Dermis blood vessel endothelial cell (primary cell): ENCODE measurements at regions not wholly inside any gene's neighbourhood (a gene's known extent, or its start where the extent isn't known, plus 50 kb on each side); places are given as distances from the start of the nearest gene placed in this dataset.
A peak's percentile ranks its signal among the peaks of the same experiment; 100 is the strongest.
"Not testable (repeated sequence)": the region's sequence is repeated elsewhere in the genome, so short reads cannot be mapped to it uniquely, and the experiment has no call there.

Source experiments
- DNase-seq: peaks from one replicate; pipeline ENCODE4 v3.0.0; 2010

DNA sequence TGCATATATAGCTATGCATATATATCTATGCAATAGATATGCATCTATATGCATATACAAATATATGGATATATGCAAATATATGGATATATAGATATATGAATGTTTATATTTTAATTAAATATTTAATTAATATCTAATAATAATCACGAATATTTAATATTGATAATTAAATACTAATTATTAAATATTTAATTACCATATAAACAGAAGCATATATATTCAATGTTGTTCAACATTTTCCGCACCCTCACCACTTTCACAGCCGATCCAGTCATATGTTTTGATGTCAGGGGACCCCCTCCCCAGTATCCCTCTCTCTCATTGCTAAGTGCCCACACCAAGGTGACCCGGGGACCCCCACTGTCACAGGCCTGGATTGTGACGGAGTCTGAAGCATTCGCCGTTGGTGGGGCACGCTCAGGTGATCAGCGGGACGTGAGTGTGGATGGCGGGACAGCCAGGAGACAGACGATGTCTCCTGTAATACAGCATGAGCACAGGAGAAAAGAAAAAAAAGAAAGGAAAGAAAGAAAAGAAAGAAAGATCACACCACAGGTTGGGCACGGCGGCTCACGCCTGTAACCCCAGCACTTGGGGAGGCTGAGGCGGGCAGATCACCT lies 199.7 kb downstream of the CRLF2 start:
- DNase-seq, result no peak

DNA sequence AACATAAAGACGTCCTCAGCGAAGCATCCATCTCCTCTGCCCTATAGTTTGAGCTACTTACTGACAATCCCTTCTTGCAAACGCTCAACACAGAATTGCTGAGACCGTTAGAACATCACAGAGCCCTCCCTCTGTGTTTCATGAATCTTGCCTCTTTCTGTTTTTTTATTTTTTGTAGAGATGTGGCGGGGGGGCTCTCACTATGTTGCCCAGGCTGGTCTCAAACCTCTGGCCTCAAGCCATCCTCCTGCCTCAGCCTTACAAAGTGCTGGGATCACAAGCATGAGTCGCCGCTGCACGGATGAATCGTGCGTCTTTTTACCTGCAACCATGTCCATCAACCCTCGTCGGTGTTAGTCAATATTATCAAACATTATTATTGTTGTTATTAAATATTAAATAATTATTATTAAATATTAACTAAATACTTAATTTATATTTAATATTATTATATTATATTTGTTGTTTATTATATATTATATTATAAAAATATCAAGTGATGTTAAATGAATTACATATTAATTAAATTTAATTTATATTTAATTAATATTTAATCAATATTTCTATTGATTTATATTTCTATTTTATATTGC lies 200.7 kb downstream of the CRLF2 start:
- no peak for DNase-seq

DNA sequence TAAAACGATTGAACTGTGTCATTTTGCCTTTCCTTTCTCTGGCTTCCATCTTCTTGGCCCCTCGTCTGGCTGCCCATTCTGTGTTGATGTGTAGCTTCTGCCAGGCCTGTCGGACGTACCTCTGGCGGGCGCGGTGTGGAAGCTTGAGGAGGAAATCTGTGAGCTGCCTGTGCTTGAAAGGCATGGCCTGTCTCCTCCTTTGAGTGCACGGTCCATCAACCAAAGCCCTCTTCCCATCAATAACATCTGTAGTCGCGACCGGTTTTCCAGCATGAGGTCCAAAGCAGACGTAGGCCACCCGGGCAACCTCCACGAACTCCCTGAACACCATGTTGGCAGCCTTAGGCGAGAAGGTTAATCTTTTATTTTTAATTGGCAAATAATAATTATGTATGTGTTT lies 202.7 kb downstream of the CRLF2 start:
- no peak for DNase-seq

DNA sequence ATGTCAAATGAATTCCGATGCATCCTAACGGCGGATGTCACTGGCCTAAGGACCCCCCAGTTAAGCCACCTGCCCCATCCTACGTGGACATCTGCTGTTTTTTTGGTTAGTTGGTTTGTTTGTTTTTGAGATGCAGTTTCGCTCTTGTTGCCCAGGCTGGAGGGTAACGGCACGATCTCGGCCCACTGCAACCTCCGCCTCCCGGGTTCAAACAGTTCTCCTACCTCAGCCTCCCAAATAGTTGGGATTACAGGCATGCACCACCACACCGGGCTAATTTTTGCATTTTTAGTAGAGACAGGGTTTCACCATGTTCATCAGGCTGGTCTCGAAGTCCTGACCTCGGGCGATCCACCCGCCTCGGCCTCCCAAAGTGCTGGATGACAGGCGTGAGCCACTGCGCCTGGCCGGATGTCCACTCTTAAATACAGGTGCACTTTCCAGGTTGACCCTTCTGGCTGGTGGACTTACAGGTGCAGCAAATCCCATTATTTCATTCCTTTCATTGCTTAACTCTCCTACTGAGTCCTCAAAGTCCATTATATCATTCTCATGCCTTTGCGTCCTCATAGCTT lies 206.2 kb downstream of the CRLF2 start:
- no peak for DNase-seq

DNA sequence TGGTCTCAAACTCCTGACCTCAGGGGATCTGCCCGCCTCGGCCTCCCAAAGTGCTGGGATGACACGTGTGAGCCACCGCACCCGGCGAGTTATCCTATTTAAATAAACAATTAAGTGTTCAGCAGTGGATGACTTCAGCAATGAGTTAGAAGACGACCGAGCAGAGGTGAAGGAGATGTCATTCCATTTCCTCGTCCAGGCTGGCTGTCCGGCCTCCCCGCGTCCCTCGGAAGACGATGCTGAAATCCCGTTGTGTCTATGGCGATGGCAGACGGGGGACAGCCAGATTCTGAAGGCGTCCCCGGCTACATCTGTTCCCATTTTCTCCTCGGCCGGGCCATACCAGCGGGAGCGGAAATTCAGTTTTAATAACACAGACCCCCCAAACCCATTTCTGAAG lies 209.8 kb downstream of the CRLF2 start:
- no peak for DNase-seq

DNA sequence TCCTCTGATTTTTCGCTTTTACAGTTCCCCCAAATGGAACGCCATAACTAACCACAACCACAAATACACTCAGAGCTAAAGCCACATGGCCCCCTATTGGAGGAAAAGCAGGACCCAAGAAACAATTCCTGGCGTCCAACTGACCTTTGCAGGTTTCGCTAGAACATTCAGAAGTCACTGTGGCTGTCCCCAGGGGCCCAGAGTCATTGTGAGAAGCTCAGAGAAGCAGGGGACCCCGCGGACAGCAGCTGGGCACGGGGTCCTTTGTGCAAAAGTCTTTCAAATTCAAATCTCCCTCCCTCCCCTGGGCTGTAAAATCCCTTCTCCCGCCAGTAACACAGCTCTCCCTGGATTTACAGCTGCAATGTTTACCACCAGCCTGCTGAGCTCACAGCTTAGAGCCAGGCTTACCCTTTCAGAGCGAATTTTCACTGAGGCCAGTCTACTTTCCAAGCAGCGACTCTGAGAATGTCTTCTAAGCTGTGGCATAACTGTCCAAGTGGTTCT lies 214.8 kb downstream of the CRLF2 start:
- DNase-seq, result no peak

DNA sequence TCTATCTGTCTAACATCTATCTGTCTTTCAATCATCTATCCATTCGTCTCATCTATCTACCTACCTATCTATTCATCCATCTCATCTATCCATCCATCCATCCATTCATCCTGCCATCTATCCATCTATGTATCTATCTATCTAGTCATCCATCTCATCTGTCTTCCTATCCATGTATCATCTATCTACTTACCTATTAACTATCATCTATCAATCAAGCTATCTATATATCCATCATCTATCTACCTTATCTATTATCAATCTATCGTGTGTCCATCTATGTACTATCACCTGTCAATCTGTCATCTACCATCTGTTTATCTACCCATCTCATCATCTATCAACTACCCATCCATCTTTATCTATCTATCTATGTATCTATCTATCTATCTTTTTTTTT lies 217.7 kb downstream of the CRLF2 start:
- no peak for DNase-seq

DNA sequence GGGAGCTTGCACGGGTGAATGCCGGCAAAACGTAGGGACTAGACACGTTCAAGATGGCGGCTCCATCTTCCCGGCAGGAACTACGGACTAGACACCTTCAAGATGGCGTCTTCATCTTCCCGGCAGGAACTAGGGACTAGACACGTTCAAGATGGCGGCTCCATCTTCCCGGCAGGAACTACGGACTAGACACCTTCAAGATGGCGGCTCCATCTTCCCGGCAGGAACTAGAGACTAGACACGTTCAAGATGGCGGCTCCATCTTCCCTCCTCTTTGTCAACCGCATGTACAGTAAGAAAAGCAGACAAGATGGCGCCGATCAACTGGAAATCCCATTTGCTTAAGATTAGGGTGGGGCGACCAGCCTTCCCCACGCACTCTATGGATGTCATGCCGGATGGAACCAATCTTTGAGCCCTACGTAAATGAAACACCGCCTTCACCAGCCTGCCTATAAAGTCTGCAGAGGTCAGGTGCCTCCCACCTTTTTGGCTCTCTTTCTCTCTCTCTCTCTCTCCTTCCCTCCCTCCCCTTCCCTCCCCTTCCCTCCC lies 222.4 kb downstream of the CRLF2 start:
- DNase-seq, result peak; percentile 84

DNA sequence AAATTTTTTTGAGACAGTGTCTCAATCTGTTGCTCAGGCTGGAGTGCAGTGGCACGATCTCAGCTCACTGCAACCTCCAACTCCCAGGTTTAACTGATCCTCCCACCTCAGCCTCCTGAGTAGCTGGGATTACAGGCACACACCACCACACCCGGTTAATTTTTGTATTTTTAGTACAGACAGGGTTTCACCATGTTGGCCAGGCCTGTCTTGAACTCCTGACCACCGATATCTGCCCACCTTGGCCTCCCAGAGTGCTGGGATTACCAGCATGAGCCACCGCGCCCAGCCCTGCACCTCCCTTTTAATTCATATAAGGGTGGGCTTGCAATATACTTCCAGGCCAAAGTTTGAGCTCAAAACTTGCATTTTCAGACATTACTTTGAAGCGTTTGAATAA lies 223.9 kb downstream of the CRLF2 start:
- not testable (repeated sequence) for DNase-seq

DNA sequence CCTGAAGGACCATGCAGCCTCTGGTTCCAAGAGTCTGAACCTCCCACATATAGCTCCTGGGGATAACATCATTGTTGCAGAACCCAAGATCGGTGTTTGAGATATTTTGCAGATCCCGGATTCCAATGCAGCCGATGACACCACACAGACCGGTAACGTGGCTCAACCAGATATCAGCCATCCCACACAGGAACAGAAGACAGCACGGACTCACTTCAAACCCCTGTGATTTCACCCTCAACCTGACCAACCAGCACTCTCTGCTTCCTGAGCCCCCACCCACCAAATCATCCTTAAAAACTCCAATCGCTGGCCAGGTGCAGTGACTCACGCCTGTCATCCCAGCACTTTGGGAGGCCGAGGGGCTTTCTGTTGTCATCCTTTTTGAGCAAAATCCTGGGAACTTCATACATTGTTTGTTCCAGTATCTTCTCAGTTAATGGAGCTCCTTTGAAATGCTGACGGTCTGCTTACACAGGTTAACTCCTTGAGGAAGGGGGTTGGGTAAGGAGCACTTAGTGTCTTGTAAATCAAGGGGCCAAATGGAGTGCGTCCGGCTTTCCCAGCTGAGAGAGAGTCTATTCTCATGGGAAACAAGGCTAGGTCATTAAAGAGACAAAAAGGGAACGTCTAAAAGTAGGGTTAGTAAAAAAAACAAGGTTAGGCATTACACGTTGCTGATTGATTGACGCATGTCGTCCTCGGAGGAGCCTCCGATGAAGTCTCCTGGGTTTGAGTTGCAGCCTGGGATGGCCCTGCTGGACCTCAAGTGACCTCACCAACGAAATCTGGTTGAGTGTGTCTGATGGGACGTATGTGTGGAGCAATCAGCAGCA lies 230.4 kb downstream of the CRLF2 start:
- DNase-seq, result no peak

DNA sequence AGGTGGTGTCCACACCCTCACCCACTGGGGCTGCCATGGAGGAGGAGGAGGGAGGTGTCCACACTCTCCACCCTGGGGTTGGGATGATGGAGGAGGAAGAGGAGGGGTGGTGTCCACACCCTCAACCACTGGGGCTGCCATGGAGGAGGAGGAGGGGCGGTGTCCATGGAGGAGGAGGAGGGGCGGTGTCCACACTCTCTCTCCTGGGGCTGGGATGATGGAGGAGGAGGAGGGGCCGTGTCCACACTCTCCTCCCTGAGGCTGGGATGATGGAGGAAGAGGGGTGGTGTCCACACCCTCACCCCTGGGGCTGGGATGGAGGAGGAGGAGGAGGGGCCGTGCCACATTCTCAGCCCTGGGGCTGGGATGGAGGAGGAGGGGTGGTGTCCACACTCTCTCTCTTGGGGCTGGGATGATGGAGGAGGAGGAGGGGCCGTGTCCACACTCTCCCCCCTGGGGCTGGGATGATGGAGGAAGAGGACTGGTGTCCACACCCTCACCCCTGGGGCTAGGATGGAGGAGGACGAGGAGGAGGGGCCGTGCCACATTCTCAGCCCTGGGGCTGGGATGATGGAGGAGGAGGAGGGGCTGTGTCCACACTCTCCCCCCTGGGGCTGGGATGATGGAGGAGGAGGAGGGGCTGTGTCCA lies 231.7 kb downstream of the CRLF2 start:
- DNase-seq, result no peak

DNA sequence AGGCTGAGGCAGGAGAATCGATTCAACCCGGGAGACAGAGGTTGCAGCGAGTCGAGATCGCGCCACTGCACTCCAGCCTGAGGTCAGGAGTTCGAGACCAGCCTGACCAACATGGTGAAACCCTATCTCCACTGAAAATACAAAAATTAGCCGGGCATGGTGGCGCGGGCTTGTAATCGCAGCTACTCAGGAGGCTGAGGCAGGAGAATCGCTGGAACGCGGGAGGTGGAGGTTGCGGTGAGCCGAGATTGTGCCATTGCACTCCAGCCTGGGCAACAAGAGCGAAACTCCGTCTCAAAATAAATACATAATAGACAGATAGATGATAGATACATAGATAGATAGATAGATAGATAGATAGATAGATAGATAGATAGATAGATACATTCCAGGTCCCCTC lies 233.3 kb downstream of the CRLF2 start:
- not testable (repeated sequence) for DNase-seq

DNA sequence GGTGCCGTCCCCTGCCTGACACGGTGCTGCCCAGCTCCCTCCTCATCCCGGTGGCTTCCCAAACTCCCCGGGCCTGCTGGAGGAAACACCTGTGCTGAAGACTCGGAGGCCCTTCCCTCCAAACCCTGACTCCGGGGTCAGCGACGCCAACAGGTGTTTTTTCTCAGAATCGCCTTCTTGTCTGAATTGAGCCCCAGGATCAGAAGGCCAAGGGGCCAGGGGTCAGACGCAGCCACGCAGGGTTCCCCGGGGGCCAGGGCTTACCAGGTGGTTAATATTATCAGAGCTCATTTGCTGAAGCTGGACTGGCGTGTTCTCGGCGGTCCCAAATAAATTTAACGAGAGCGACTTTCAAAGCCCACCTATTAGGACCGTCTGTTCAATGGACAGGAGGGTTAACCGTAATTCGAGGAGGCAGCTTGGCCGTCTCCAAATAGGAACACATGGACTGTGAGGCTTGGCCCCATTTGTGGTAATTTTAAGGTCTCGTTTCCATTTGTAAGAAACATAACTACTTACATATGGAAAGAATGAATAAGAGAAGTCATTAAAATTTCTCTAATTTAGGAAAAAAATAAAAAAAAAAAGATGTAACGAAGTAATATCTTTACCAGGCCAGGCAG lies 239.3 kb downstream of the CRLF2 start:
- DNase-seq, result no peak

DNA sequence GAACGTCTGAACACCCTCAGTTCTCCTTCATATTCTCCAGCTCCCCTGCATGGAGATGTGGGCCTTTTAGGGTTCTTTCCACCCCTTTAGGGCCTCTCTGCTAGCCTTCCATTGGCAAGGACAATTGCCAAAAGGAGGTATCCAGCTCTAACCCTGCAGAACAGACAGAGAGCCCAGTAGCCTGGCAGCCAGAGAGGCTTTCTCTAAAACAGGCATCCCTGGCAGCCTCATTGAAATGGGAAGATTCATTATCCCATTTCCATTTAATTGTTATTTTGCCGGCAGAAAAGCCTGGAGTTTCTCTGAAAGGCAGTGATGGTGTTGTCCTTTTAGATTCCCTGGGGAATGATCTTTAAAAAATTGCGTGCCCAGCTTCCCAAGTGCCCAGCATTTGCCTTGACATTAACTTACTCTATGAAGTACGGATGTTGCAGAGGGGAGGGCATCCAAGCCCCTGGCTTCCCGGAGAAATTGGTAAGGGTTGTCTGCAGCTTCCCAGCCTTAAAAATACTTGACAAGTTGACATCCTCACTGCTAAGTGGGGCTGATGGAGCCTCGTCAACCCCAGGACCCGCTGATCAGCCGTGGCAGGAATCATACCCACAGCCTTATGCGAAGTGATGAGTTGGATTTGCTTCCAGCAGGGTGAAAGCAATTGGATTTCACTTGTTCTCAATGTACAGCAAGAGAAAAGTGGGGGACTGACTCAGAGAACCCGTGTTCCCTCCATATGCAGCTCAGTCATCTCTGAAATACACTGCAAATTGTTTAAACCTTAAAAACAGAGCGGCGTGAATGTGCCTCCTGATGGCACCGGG lies 244.1 kb downstream of the CRLF2 start:
- DNase-seq, result no peak

DNA sequence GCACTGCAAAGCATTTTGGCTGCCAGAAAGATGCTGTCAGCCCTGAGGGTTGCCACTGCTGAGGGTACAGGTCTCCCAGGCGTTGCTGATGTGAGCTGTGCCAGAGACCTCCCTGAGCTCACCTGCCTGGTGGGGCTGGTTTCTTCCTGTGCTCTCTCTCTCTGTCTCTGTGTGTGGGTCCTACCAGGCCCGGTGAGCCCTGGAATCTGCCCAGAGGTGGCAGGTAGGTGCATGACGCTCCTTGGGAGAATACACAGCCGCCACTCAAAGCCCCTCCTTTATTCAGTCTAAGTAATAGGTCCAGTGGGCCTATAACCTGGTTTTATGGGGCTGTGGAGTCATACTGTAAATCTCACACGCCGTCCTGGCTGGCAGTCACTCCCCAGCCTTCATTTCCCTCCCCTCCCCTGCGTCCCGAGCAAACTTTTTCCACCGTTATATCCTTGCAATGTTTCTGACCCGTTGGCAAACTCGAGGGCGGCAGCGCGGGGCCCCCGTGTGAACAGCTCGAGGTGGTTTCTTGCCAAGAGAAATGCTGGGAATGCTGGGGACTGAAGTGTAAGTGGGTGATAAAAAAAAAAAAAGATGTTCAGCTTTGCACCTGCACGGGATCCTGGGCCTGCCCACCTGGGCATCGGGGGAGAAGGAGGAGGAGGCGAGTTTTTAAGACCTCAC lies 245.9 kb downstream of the CRLF2 start:
- no peak for DNase-seq

DNA sequence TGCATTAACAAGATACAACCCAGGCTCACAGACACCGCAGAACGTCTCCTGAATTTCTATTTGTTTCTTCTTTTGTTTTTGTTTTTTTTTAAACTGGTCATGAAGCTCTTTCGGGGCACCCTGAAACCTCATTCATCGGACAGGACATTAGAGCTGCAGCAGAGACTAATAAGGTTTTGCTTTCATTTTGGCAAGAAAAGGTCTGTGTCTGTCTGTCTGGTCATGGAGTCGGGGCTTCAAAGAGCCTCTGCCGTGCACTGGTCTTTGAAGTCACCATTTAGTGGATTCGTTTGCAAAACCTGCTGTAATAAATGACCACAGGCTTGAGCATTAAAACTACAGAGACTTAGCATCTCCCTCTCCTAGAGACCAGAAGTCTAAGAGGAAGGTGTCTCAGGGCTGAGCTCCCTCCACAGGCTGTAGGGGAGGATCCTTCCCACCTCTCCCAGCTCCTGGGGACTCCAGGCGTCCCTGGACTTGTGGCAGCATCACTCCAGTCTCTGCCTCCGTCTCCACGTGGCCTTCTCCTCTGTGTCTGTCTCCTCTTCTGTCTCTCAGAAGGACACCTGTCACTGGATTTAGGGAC lies 247.5 kb downstream of the CRLF2 start:
- DNase-seq, result no peak

DNA sequence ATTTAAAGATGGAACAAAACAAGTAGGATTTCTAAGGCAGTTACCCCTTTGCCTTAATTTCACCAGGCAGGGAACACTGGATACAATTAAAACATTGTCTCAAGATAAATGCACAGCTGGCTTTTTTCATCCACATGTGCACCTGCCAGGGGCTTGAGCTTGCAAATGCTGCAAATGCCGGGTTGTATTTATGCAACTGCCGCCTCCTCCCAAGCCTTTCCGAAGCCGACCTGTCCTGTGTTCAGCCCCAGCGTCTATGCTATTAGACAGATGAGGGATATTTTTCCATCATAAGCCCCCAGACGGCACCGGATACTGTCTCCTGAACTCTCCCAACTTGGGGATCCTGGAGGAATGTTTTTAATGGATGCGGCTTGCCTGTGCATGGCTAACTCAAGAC lies 251.6 kb downstream of the CRLF2 start:
- no peak for DNase-seq

DNA sequence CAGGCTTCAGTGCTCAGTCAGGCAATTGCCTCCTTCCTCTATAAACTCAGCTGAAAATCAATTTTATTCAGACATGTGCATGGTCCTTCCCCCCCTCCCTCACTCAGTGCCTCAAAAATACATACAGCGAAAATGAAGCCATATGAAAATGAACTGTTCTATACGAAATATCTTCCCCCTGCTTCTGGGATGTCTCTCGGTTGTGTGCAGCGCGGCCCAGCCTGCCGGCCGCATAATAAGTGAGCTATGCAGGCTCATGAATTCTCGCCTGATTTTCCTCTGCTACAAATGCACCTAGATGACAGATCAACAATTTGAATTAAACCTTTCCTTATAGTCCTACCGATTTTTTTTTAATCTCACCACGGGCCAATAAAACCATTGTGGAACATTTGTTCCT lies 252.9 kb downstream of the CRLF2 start:
- no peak for DNase-seq

DNA sequence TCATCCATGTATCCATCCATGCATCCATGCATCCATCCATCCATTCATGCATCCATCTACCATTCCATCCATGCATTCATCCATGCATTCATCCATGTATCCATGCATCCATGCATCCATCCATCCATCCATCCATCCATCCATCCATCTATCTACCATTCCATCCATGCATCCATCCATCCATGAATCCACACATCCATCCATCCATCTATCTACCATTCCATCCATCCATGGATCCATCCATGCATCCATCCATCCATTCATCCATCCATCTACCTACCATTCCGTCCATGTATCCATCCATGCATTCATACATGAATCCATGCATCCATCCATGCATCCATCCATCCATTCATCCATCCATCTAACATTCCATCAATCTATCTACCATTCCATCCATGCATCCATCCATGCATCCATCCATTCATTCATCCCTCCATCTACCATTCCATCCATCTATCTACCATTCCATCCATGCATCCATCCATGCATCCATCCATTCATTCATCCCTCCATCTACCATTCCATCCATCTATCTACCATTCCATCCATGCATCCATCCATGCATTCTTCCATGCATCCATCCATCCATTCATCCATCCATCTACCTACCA lies 257.2 kb downstream of the CRLF2 start:
- DNase-seq, result not testable (repeated sequence)
